ENCODE measurements at regions not wholly inside any gene's neighbourhood (a gene's known extent, or its start where the extent isn't known, plus 50 kb on each side); places are given as distances from the start of the nearest gene placed in this dataset.
A peak's percentile ranks its signal among the peaks of the same experiment; 100 is the strongest.

GRCh38 chr18:61664419-61665084 is 228.3 kb downstream of the RNF152 start:
- ATAC-seq: peak in 1 of 4 donors; percentile 44
- WGBS, 2 donors: 40 to 48% methylated on average over 6 of the region's 6 CpGs
- no peak for TF ChIP-seq CTCF (IDR thresholded peaks at IDR 0.05)
- no peak for FAIRE-seq
- no peaks in the 10 kb centered on the region for H3K9me3 ChIP-seq
- no peaks in the 10 kb centered on the region for H3K36me3 ChIP-seq
- no peak for DNase-seq
- intact Hi-C loops (cut with DNase I): no loop called here
- H3K4me1 ChIP-seq: no peaks in the 10 kb centered on the region
- H3K4me3 ChIP-seq: no peak overlapping the region
- H3K27me3 ChIP-seq: no peaks in the 10 kb centered on the region
- H3K27ac ChIP-seq: no peak overlapping the region

GRCh38 chr18:61662726-61663125 is 230.1 kb downstream of the RNF152 start:
- no peak for ATAC-seq

GRCh38 chr18:61658431-61658830 is 234.4 kb downstream of the RNF152 start:
- Histone ChIP-seq H3K4me1 (no peaks in the 10 kb centered on the region), H3K27me3 (no peaks in the 10 kb centered on the region), H3K36me3 (no peaks in the 10 kb centered on the region), H3K27ac (no peak overlapping the region), H3K4me3 (no peak overlapping the region), H3K9me3 (no peaks in the 10 kb centered on the region)
- no peak for TF ChIP-seq CTCF (IDR thresholded peaks at IDR 0.05)
- WGBS, 2 donors: 88 to 92% methylated on average over 2 of the region's 2 CpGs
- intact Hi-C loops (cut with DNase I): no loop called here
- ATAC-seq (no peak), FAIRE-seq (no peak), DNase-seq (no peak)

More at GRCh38 chr18:61662726-61663125, 230.1 kb downstream of the RNF152 start:
- H3K27me3 ChIP-seq: no peaks in the 10 kb centered on the region
- H3K4me1 ChIP-seq: no peaks in the 10 kb centered on the region
- no peaks in the 10 kb centered on the region for H3K9me3 ChIP-seq
- intact Hi-C loops (cut with DNase I): no loop called here
- FAIRE-seq (no peak), DNase-seq (no peak)
- no peaks in the 10 kb centered on the region for H3K36me3 ChIP-seq
- 90 to 91% methylated on average over 3 of the region's 3 CpGs for WGBS, 2 donors
- no peak overlapping the region for H3K27ac ChIP-seq
- no peak overlapping the region for H3K4me3 ChIP-seq
- TF ChIP-seq CTCF (IDR thresholded peaks at IDR 0.05): no peak

- no peak for DNase-seq
- H3K4me3 ChIP-seq: no peak overlapping the region
- no peaks in the 10 kb centered on the region for H3K9me3 ChIP-seq
- WGBS, 2 donors: 84 to 85% methylated on average over 3 of the region's 3 CpGs
- TF ChIP-seq CTCF (IDR thresholded peaks at IDR 0.05): no peak
- H3K4me1 ChIP-seq: no peaks in the 10 kb centered on the region
- H3K27me3 ChIP-seq: no peaks in the 10 kb centered on the region
- no peak overlapping the region for H3K27ac ChIP-seq
- no peaks in the 10 kb centered on the region for H3K36me3 ChIP-seq
- intact Hi-C loops (cut with DNase I): no loop called here
- no peak for ATAC-seq
- FAIRE-seq: no peak
These were observed 235.6 kb downstream of the RNF152 start for GRCh38 chr18:61657066-61657732.

- TF ChIP-seq CTCF (IDR thresholded peaks at IDR 0.05): no peak
- H3K36me3 ChIP-seq: no peaks in the 10 kb centered on the region
- H3K4me3 ChIP-seq: no peak overlapping the region
- intact Hi-C loops (cut with DNase I): no loop called here
- WGBS, 2 donors: 52 to 63% methylated on average over 2 of the region's 2 CpGs
- H3K27ac ChIP-seq: peak overlapping the region in 2 of 4 donors; percentile 17 to 34
- ATAC-seq (peak in 3 of 4 donors; percentile 43 to 79 (median 65)), FAIRE-seq (no peak), DNase-seq (no peak)
- H3K27me3 ChIP-seq: no peaks in the 10 kb centered on the region
- H3K9me3 ChIP-seq: no peaks in the 10 kb centered on the region
- no peaks in the 10 kb centered on the region for H3K4me1 ChIP-seq
These were observed 237.2 kb downstream of the RNF152 start for GRCh38 chr18:61655630-61656029.
